ENCODE measurements at regions not wholly inside any gene's neighbourhood (a gene's known extent, or its start where the extent isn't known, plus 50 kb on each side); places are given as distances from the start of the nearest gene placed in this dataset.
"Not testable (repeated sequence)": the region's sequence is repeated elsewhere in the genome, so short reads cannot be mapped to it uniquely, and the experiment has no call there.

DNA sequence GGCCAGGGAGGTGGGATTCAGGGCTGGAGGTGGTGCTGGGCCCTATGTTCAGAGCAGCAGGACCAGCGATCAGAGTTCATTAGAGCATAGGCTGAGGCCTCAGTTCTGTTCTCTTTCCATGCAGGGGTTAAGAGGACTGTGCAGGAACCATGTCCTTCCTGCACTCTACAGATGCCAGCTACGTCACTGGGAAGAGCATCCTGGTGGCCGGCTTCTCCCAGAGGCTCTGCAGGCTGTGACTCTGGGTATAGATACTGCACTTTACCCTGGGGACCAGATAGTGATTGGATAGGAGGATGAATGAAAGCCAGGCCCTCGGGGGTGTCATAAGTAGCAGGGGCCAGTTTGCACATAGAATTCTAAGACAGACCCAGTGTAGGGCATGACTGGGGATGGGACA, 92.6 kb downstream of the DHRS2 start:
- 69 to 72% methylated on average over 4 of the region's 4 CpGs for WGBS, 2 donors
- H3K4me3 ChIP-seq (ENCODE audit: low read depth, poor library complexity, severe bottlenecking): no peak overlapping the region
- DNase-seq (ENCODE audit: low spot score in 2 of 2): no peak
- intact Hi-C loops (cut with DNase I; ENCODE audit: low total_unique reads): no loop called here
- no peak for TF ChIP-seq POLR2A (IDR thresholded peaks at IDR 0.05)
- TF ChIP-seq, protein P1, sequence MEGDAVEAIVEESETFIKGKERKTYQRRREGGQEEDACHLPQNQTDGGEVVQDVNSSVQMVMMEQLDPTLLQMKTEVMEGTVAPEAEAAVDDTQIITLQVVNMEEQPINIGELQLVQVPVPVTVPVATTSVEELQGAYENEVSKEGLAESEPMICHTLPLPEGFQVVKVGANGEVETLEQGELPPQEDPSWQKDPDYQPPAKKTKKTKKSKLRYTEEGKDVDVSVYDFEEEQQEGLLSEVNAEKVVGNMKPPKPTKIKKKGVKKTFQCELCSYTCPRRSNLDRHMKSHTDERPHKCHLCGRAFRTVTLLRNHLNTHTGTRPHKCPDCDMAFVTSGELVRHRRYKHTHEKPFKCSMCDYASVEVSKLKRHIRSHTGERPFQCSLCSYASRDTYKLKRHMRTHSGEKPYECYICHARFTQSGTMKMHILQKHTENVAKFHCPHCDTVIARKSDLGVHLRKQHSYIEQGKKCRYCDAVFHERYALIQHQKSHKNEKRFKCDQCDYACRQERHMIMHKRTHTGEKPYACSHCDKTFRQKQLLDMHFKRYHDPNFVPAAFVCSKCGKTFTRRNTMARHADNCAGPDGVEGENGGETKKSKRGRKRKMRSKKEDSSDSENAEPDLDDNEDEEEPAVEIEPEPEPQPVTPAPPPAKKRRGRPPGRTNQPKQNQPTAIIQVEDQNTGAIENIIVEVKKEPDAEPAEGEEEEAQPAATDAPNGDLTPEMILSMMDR (IDR thresholded peaks at IDR 0.05): no peak

DNA sequence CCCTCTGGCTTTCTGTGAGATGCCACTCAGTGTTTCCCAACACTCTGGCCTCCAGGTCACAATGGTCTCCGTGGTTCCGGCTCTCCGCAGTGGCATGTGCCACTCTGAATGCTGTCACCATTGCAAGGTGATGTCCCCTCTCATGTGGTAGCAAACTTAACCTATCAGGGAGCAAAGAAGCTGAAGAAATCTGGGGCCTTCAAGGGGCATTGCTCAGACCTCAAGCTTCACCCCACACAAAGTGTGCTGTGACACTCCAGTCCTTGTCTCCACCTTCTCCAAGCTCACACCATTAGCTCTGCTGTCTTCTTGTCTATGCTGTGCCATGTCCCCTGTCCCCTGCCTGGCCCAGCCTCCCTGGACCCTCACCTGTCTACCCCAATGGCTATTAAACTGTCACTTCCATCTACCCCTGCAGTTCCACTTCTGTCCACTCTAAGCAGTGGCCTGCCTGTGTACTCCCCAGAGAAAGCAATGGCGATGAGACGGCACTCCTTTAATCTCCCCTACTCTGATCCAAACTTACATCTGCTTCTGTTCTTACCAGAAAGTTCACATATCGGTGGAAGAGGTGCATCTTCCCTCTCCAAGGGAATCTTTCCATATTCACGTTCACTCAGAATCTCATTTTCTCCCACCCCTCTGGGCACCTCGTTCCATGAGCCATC, 93.7 kb downstream of the DHRS2 start:
- 87 to 92% methylated on average over 8 of the region's 8 CpGs for WGBS, 2 donors
- intact Hi-C loops (cut with DNase I; ENCODE audit: low total_unique reads): no loop called here

DNA sequence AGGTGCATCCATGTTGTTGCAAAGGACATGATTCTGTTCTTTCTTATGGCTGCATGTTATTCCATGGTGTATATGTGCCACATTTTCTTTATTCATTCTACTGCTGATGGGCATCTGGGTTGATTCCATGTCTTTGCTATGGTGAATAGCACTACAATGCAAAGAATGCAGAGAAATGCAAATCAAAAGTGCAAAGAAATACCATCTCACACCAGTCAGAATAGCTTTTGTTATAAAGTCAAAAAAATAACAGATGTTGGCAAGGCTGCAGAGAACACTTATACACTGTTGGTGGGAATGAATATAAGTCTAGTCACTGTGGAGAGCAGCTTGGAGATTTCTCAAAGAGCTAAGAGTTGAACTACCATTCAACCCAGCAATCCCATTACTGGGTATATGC, 99.2 kb downstream of the DHRS2 start:
- intact Hi-C loops (cut with DNase I; ENCODE audit: low total_unique reads): no loop called here
- TF ChIP-seq, protein P1 (IDR thresholded peaks at IDR 0.05): no peak
- no peak for TF ChIP-seq POLR2A (IDR thresholded peaks at IDR 0.05)
- H3K4me3 ChIP-seq (ENCODE audit: low read depth, poor library complexity, severe bottlenecking): no peak overlapping the region
- no peak for DNase-seq (ENCODE audit: low spot score in 2 of 2)

More for the DNA sequence above, 93.7 kb downstream of the DHRS2 start:
- TF ChIP-seq POLR2A (IDR thresholded peaks at IDR 0.05): no peak
- TF ChIP-seq, protein P1 (IDR thresholded peaks at IDR 0.05): peak in 1 of 3 donors; percentile 7
- DNase-seq (ENCODE audit: low spot score in 2 of 2): no peak
- no peak overlapping the region for H3K4me3 ChIP-seq (ENCODE audit: low read depth, poor library complexity, severe bottlenecking)

DNA sequence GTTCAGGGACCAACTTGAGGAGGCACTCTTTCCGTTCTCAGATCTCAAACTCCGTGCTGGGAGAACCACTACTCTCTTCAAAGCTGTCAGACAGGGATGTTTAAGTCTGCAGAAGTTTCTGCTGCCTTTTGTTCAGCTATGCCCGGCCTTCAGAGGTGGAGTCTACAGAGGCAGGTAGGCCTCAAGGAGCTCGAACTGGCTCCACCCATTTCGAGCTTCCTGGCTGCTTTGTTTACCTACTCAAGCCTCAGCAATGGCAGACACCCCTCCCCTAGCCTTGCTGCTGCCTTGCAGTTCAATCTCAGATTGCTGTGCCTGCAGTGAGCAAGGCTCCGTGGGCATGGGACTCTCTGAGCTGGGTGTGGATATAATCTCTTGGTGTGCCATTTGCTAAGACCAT, 108.2 kb downstream of the DHRS2 start:
- intact Hi-C loops (cut with DNase I; ENCODE audit: low total_unique reads); H3K4me3 ChIP-seq (ENCODE audit: low read depth, poor library complexity, severe bottlenecking); DNase-seq (ENCODE audit: low spot score in 2 of 2): not testable (repeated sequence)
- 42 to 67% methylated on average over 6 of the region's 6 CpGs for WGBS, 2 donors

DNA sequence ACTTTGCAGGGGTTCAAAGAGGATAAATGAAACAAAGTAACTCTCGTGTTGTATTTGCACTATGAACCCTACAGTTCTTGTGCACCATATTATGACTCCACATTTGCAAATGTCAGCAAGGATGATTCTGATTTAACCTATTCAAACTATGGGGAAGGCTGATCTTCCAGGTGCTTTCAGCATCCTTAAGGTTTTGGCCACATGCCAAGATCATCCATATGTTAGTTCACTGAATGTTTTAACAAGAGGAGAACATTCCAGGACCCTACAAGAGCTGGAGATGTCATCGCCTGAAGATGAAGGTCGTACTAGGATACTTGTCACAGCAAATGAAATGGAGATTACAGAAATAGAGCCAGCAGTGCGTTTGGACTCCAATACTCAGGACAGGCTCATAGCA, 114.2 kb downstream of the DHRS2 start:
- 58 to 63% methylated on average over 4 of the region's 4 CpGs for WGBS, 2 donors
- intact Hi-C loops (cut with DNase I; ENCODE audit: low total_unique reads): no loop called here

DNA sequence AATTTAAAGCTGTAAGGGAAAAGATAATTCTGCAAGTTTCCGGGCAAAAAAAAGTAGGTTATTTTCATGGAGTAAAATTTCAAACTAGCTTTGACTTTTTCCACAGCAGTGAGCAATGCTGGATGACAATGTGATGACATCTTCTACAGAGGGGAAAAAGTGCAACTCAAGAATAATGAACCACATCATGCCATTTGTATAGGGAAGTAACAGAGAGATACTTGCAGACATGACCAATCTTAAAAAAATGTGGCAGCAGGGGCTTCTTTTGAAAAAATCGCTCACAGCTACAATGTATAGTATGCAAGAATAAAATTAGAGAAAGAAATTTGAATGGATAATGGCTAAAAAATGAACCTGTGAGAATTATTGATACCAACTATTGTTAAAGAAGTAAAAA, 115.5 kb downstream of the DHRS2 start:
- DNase-seq (ENCODE audit: low spot score in 2 of 2): no peak
- intact Hi-C loops (cut with DNase I; ENCODE audit: low total_unique reads): no loop called here
- TF ChIP-seq, protein P1 (IDR thresholded peaks at IDR 0.05): no peak
- no peak for TF ChIP-seq POLR2A (IDR thresholded peaks at IDR 0.05)
- H3K4me3 ChIP-seq (ENCODE audit: low read depth, poor library complexity, severe bottlenecking): no peak overlapping the region
- WGBS, 2 donors: 70 to 71% methylated on average over 2 of the region's 2 CpGs

More for the DNA sequence above, 114.2 kb downstream of the DHRS2 start:
- DNase-seq (ENCODE audit: low spot score in 2 of 2): no peak
- TF ChIP-seq, protein P1 (IDR thresholded peaks at IDR 0.05): no peak
- no peak for TF ChIP-seq POLR2A (IDR thresholded peaks at IDR 0.05)
- no peak overlapping the region for H3K4me3 ChIP-seq (ENCODE audit: low read depth, poor library complexity, severe bottlenecking)
